ENCODE measurements at regions not wholly inside any gene's neighbourhood (a gene's known extent, or its start where the extent isn't known, plus 50 kb on each side); places are given as distances from the start of the nearest gene placed in this dataset.

DNA sequence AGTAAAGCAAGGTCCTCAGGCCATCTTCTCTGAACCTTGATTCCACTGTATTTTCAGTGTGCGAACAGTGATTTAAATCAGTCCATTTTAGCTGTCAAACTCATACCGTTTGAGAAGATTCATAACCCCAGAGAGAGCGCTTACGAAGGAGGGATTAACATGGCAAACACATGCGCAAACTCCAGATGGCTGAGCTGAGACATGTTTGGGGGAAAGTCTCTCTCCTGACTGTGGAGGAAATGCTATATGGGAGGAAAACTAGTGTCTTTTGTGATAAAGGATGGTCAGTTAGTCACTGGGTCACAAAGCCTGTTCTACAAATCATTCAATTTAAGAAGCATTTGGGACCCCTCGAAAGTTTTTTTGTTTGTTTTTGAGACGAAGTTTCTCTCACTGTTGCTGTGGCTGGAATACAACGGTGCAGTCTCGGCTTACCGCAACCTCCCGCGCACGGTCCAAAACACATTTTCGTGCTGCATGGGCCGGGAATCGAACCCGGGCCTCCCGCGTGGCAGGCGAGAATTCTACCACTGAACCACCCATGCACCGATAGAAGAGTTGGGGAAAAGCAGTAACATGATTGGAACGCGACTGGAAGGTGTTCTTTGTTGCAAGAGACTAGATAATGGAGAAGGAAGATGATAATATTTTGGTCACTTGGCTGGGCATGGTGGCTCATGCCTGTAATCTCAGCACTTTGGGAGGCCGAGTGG, 58.4 kb upstream of the CXADR start:
- H3K4me3 ChIP-seq (replicated peaks in 1 of 3) = no peak overlapping the region
- no peaks in the 10 kb centered on the region for H3K9me3 ChIP-seq
- intact Hi-C loops (cut with DNase I) = no loop called here
- no peak overlapping the region for H3K27ac ChIP-seq
- peaks cover 0 to 10% of the 10 kb centered on the region in 2 donors for H3K4me1 ChIP-seq
- WGBS, 2 donors = 19 to 24% methylated on average over 24 of the region's 24 CpGs
- no peak for TF ChIP-seq CTCF (IDR thresholded peaks at IDR 0.05)
- TF ChIP-seq POLR2A (IDR thresholded peaks at IDR 0.05) = no peak
- DNase-seq = peak; percentile 20 to 28
- no peaks in the 10 kb centered on the region for H3K36me3 ChIP-seq
- no peaks in the 10 kb centered on the region for H3K27me3 ChIP-seq

DNA sequence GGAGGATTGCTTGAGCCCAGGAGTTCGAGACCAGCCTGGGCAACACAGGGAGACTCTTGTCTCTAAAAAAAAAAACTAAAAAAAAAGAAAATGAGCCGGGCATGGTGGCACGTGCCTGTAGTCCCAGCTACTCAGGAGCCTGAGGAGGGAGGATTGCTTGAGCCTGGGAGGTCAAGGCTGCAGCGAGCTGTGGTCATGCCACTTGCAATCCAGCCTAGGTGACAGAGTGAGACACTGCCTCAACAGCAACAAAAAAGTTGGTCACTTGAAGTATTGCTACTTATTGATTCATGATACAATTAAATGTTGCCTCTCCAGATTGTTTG, 57.9 kb upstream of the CXADR start:
- WGBS, 2 donors = 45 to 48% methylated on average over 4 of the region's 4 CpGs

GRCh38 chr21:17455451-17455850, 57.4 kb upstream of the CXADR start:
- H3K36me3 ChIP-seq = no peaks in the 10 kb centered on the region
- H3K4me3 ChIP-seq (replicated peaks in 1 of 3) = no peak overlapping the region
- intact Hi-C loops (cut with DNase I) = no loop called here
- peak in 1 of 2 donors; percentile 10 for DNase-seq
- 44 to 53% methylated on average over 6 of the region's 6 CpGs for WGBS, 2 donors
- no peak overlapping the region for H3K27ac ChIP-seq
- H3K9me3 ChIP-seq = no peaks in the 10 kb centered on the region
- TF ChIP-seq CTCF (IDR thresholded peaks at IDR 0.05) = no peak
- no peak for TF ChIP-seq POLR2A (IDR thresholded peaks at IDR 0.05)
- H3K4me1 ChIP-seq = peaks cover 0 to 10% of the 10 kb centered on the region in 2 donors
- H3K27me3 ChIP-seq = no peaks in the 10 kb centered on the region

More for the DNA sequence above, 57.9 kb upstream of the CXADR start:
- H3K27me3 ChIP-seq = no peaks in the 10 kb centered on the region
- no peak for DNase-seq
- intact Hi-C loops (cut with DNase I) = no loop called here
- no peaks in the 10 kb centered on the region for H3K9me3 ChIP-seq
- H3K36me3 ChIP-seq = no peaks in the 10 kb centered on the region
- H3K4me1 ChIP-seq = peaks cover 0 to 10% of the 10 kb centered on the region in 2 donors
- TF ChIP-seq POLR2A (IDR thresholded peaks at IDR 0.05) (no peak), CTCF (IDR thresholded peaks at IDR 0.05) (no peak)
- no peak overlapping the region for H3K27ac ChIP-seq
- H3K4me3 ChIP-seq (replicated peaks in 1 of 3) = no peak overlapping the region

DNA sequence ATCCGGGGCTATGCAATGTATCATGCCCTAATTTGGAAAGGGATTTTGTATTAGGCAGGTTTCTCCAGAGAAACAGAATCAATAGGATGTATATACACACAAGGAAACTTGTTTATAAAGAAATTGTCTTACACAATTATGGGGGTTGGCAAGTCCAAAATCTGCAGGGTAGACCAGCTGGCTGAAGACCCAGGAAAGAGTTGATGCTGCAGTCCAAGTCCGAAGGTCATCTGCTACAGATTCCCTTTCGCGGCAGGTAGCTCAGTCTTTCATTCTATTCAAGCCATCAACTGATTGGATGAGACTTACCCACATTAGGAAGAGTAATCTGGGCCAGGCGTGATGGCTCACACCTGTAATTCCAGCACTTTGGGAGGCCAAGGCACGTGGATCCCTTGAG, 54.6 kb upstream of the CXADR start:
- H3K4me3 ChIP-seq (replicated peaks in 1 of 3) = no peak overlapping the region
- H3K27ac ChIP-seq = no peak overlapping the region
- no peaks in the 10 kb centered on the region for H3K27me3 ChIP-seq
- H3K9me3 ChIP-seq = no peaks in the 10 kb centered on the region
- no peak for DNase-seq
- TF ChIP-seq CTCF (IDR thresholded peaks at IDR 0.05) = no peak
- no peak for TF ChIP-seq POLR2A (IDR thresholded peaks at IDR 0.05)
- 82 to 84% methylated on average over 6 of the region's 6 CpGs for WGBS, 2 donors
- peaks cover 0 to 18% of the 10 kb centered on the region in 2 donors for H3K4me1 ChIP-seq
- intact Hi-C loops (cut with DNase I) = no loop called here
- no peaks in the 10 kb centered on the region for H3K36me3 ChIP-seq

DNA sequence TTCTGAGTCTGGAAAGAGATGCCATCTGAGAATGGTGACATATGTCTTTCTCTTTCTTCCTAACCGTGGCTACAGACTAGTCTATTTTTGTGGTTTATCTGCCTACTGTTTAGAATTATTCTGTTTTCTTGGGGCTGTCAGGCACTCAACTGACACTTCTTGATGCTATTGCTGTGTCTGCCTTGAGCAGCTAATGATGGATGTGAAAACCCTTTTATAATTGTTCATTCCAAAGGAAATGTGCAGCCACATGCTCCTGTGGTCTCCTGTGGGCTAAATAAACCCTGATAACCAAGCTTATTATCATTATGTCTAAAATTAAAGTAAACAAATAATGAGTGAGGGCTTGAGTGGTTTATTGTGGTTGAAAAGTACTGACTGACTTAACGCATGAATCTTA, 52.7 kb upstream of the CXADR start:
- intact Hi-C loops (cut with DNase I) = no loop called here
- TF ChIP-seq POLR2A (IDR thresholded peaks at IDR 0.05) (no peak), CTCF (IDR thresholded peaks at IDR 0.05) (no peak)
- Histone ChIP-seq H3K4me3 (replicated peaks in 1 of 3) (no peak overlapping the region), H3K27me3 (no peaks in the 10 kb centered on the region), H3K9me3 (no peaks in the 10 kb centered on the region), H3K36me3 (no peaks in the 10 kb centered on the region), H3K4me1 (peaks cover 0 to 11% of the 10 kb centered on the region in 2 donors), H3K27ac (no peak overlapping the region)
- no peak for DNase-seq
- 75 to 85% methylated on average over 2 of the region's 2 CpGs for WGBS, 2 donors
